ENCODE measurements at regions not wholly inside any gene's neighbourhood (a gene's known extent, or its start where the extent isn't known, plus 50 kb on each side); places are given as distances from the start of the nearest gene placed in this dataset.

DNA sequence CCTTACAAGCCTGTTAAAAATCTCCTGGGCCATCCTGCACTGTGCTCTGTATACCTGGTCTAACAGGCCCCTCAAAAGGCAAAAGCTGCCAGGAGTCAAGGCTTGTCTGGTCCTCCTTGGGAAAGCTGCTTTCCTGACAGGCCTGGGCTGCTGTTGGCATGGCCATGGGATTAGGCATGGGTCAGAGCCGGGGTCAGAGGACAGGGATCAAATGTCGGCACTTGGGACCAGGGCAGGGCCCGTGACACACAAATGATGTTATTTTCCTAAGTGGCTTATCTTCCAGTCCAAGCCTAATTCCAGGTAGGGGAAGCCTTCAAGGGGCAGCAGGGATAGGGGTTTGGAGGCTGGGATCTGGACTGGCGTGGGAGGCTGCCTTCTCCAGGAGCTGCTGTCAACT is 191.5 kb upstream of the GPR26 start:
- TF ChIP-seq POLR2A (conservative IDR thresholded peaks at IDR 0.05) (no peak), NR2C1 (IDR thresholded peaks at IDR 0.05) (no peak), NR2C1 (tag; IDR thresholded peaks at IDR 0.05) (no peak), BRD4 (IDR thresholded peaks at IDR 0.05) (no peak), ZNF263 (CRISPR knock-in tag; IDR thresholded peaks at IDR 0.05; ENCODE audit: borderline replicate concordance) (no peak), JUND (IDR thresholded peaks at IDR 0.05; ENCODE audit: borderline replicate concordance, low read depth, low read length) (no peak), JUND (tag; IDR thresholded peaks at IDR 0.05; ENCODE audit: borderline replicate concordance, low read depth, low read length) (no peak)
